ENCODE measurements at regions not wholly inside any gene's neighbourhood (a gene's known extent, or its start where the extent isn't known, plus 50 kb on each side); places are given as distances from the start of the nearest gene placed in this dataset.

- TF ChIP-seq POLR2A (IDR thresholded peaks at IDR 0.05): no peak
- TF ChIP-seq CTCF (IDR thresholded peaks at IDR 0.05): no peak
These were observed 219.7 kb downstream of the VAPA start for GRCh38 chr18:10133516-10133915.

Data from breast epithelium (tissue), 3 donors.